K562 (cell line): ENCODE measurements at regions not wholly inside any gene's neighbourhood (a gene's known extent, or its start where the extent isn't known, plus 50 kb on each side); places are given as distances from the start of the nearest gene placed in this dataset.

ENCODE experiments used
- CBX1 ChIP-seq: sonication (generic); IDR thresholded peaks from 2 replicates; pipeline ENCODE4 v1.6.1; 2016; ENCODE audit warnings: antibody characterized with exemption, low read depth, mild to moderate bottlenecking
- CTCF ChIP-seq, 3 experiments: IDR thresholded peaks in 2 of 3; conservative IDR thresholded peaks in 1 of 3; 2 replicates each; pipeline ENCODE4 v1.5.1; 2011 to 2012; ENCODE audit warnings: low read length in 3 of 3, mild to moderate bottlenecking in 3 of 3, control low read depth in 2 of 3, improper control_type of control experiment in 1 of 3, inconsistent platforms in 1 of 3, low read depth in 1 of 3, mixed read lengths in 1 of 3, moderate library complexity in 1 of 3; ENCODE audit not compliant: insufficient read depth in 2 of 3
- CUX1 ChIP-seq: fragments of 200-800 bp; sonication (Bioruptor generic); IDR thresholded peaks from 2 replicates; pipeline ENCODE4 v1.6.1; 2016; ENCODE audit warnings: missing genetic modification characterization, missing compliant biosample characterization
- FOSL1 ChIP-seq: fragments of 200-800 bp; sonication (Bioruptor generic); conservative IDR thresholded peaks from 2 replicates; pipeline ENCODE4 v1.6.1; 2016; ENCODE audit warnings: missing genetic modification characterization, missing compliant biosample characterization
- GABPA ChIP-seq: fragments of 200-800 bp; sonication (Bioruptor generic); conservative IDR thresholded peaks from 2 replicates; pipeline ENCODE4 v1.6.1; 2016; ENCODE audit warnings: low read depth, missing genetic modification characterization, missing compliant biosample characterization
- MAX ChIP-seq: sonication (generic); formaldehyde crosslinking; IDR thresholded peaks from 2 replicates; pipeline ENCODE4 v1.9.0; 2022; ENCODE audit warnings: mild to moderate bottlenecking, missing genetic modification reagents
- MLX ChIP-seq, 2 experiments: fragments of 450-650 bp in 1 of 2; sonication (generic) in 1 of 2; formaldehyde crosslinking; conservative IDR thresholded peaks; 2 replicates each; pipeline versions ENCODE4 v1.4.0 to v1.8.1; 2020 to 2022; ENCODE audit warnings: mild to moderate bottlenecking in 1 of 2, missing genetic modification reagents in 1 of 2
- PHF20 ChIP-seq: fragments of 450-650 bp; IDR thresholded peaks from 2 replicates; pipeline ENCODE4 v1.6.1; 2018; ENCODE audit not compliant: partially characterized antibody
- POLR2AphosphoS2 ChIP-seq: IDR thresholded peaks from 2 replicates; pipeline ENCODE4 v1.6.1; 2012; ENCODE audit warnings: low read length, improper control_type of control experiment
- REST ChIP-seq, 2 experiments: fragments of 450-650 bp; formaldehyde crosslinking in 1 of 2; IDR thresholded peaks; 2 replicates each; pipeline versions ENCODE4 v1.4.0 to v1.6.1; 2014 to 2020; ENCODE audit warnings: mild to moderate bottlenecking in 2 of 2, borderline replicate concordance in 1 of 2, low read depth in 1 of 2
- USF2 ChIP-seq: sonication (generic); formaldehyde crosslinking; IDR thresholded peaks from 2 replicates; pipeline ENCODE4 v1.5.0; 2020; ENCODE audit warnings: missing genetic modification reagents
- ZFP91 ChIP-seq: sonication (generic); formaldehyde crosslinking; IDR thresholded peaks from 2 replicates; pipeline ENCODE4 v1.8.0; 2022; ENCODE audit warnings: mild to moderate bottlenecking, missing genetic modification reagents
- ZNF174 ChIP-seq: fragments of 250-450 bp; sonication (Bioruptor Pico); IDR thresholded peaks from 2 replicates; pipeline ENCODE4 v1.4.0; 2020; ENCODE audit warnings: mild to moderate bottlenecking

- no peak for TF ChIP-seq ZNF174 (CRISPR knock-in tag)
- TF ChIP-seq ZFP91: no peak
- no peak for TF ChIP-seq POLR2AphosphoS2
- no peak for TF ChIP-seq CTCF (IDR thresholded peaks at IDR 0.05 in 2 of 3, conservative IDR thresholded peaks at IDR 0.05 in 1 of 3; ENCODE audit: insufficient read depth in 2 of 3, low read depth in 1 of 3, low read length in 3 of 3)
- TF ChIP-seq REST (IDR thresholded peaks at IDR 0.05; ENCODE audit: borderline replicate concordance): no peak
- no peak for TF ChIP-seq REST (CRISPR knock-in tag; IDR thresholded peaks at IDR 0.05; ENCODE audit: low read depth)
- no peak for TF ChIP-seq GABPA
- TF ChIP-seq USF2: no peak
- no peak for TF ChIP-seq MAX
- TF ChIP-seq PHF20: no peak
- TF ChIP-seq FOSL1 (tag): no peak
- TF ChIP-seq CBX1: no peak
- no peak for TF ChIP-seq CUX1 (CRISPR knock-in tag)
- TF ChIP-seq MLX (CRISPR knock-in tag; conservative IDR thresholded peaks at IDR 0.05): no peak
These were observed 459.2 kb downstream of the TSHZ3 start for GRCh38 chr19:30890033-30890432.
